Heart left ventricle (tissue), 16 donors: ENCODE measurements at regions not wholly inside any gene's neighbourhood (a gene's known extent, or its start where the extent isn't known, plus 50 kb on each side); places are given as distances from the start of the nearest gene placed in this dataset.

Experiments
- ATAC-seq, 4 donors: fragments of 200-7000 bp; cut with Tn5 transposase; one replicate each; pipeline ENCODE4 v1.9.1; 2020 to 2022; ENCODE audit warnings: moderate library complexity in 4 of 4, mild to moderate bottlenecking in 3 of 4, moderate number of reproducible peaks in 1 of 4
- DNase-seq, 5 donors: peaks; one replicate each; pipeline ENCODE4 v3.0.0-alpha.2; 2020
- H3K27ac ChIP-seq, 12 donors: fragments of 200-600 bp; sonication (generic) in 4 of 12; one replicate each; pipeline versions ENCODE4 v1.5.0 to v1.8.0; 2016 to 2022; ENCODE audit warnings: mild to moderate bottlenecking in 2 of 12
- H3K27me3 ChIP-seq, 9 donors: fragments of 200-600 bp; sonication (generic) in 2 of 9; one replicate each; pipeline versions ENCODE4 v1.5.1 to v1.8.0; 2016 to 2022; ENCODE audit warnings: mild to moderate bottlenecking in 3 of 9
- H3K36me3 ChIP-seq, 9 donors: fragments of 200-600 bp; sonication (generic) in 2 of 9; one replicate each; pipeline versions ENCODE4 v1.5.0 to v1.8.0; 2018 to 2022; ENCODE audit warnings: mild to moderate bottlenecking in 2 of 9
- H3K4me1 ChIP-seq, 12 donors: fragments of 200-600 bp; sonication (generic) in 4 of 12; one replicate each; pipeline versions ENCODE4 v1.5.0 to v1.8.0; 2016 to 2022; ENCODE audit warnings: mild to moderate bottlenecking in 3 of 12
- H3K4me3 ChIP-seq, 12 donors: fragments of 200-600 bp; sonication (generic) in 4 of 12; one replicate each; pipeline versions ENCODE4 v1.5.0 to v1.8.0; 2017 to 2022; ENCODE audit warnings: mild to moderate bottlenecking in 9 of 12, moderate library complexity in 4 of 12
- H3K9me3 ChIP-seq, 12 donors: fragments of 200-600 bp; sonication (generic) in 4 of 12; one replicate each; pipeline versions ENCODE4 v1.5.0 to v1.8.0; 2016 to 2022; ENCODE audit warnings: mild to moderate bottlenecking in 1 of 12
- POLR2A ChIP-seq, 2 donors: fragments of 450-650 bp; IDR thresholded peaks; one replicate each; pipeline ENCODE4 v1.6.1; 2017; ENCODE audit warnings: antibody characterized with exemption in 2 of 2, mild to moderate bottlenecking in 2 of 2, moderate library complexity in 2 of 2
- WGBS, 4 donors: extraction: QIAGEN DNeasy Blood & Tissue Kit in 2 of 4; methylation state at CpG; one replicate each; pipeline versions ENCODE4 v1.1.5 to v1.1.7; 2013 to 2018; 5-methylcytosine and 5-hydroxymethylcytosine counted together
- intact Hi-C, 10 donors: fragments of 100-400 bp; cut with DNase I; formaldehyde crosslinking; loops; one replicate each; pipeline versions ENCODE4 v1.11.1 to v1.14.2; 2022
- TF ChIP-seq, protein P1 (sequence below), 12 donors: fragments of 200-600 bp; sonication (generic) in 4 of 12; IDR thresholded peaks; one replicate each; pipeline versions ENCODE4 v1.5.0 to v1.8.0; 2018 to 2022; ENCODE audit warnings: antibody characterized with exemption in 12 of 12, mild to moderate bottlenecking in 5 of 12
- donor health status: ischemic (EF 13 %, LVEDD 7.1; RV severe dilation, severe dysfunction).
- donor health status: healthy with polysubstance abuse.
- donor health status: DM: no; HTN: yes; CAD: no.
- donor health status: DM: no; HTN: no; CAD: no.
- donor health status: ischemic (EF 25% LVEDD 6.9; RV normal size, moderate dysfunction).
- donor health status: ischemic (EF 25% LVEDD 5.7; RV mildly dilated, moderate dysfunction).
- donor health status: healthy.
- donor health status: DM: yes; HTN: yes; CAD: no.
- donor health status: ischemic (EF 35%, LVEDD 5.7; RV mildly dilated, moderate dysfunction).
- donor health status: nonischemic (EF 11% LVEDD 7.7; RV severe dilation, severe dysfunction).
- donor health status: DM: yes; HTN: yes; CAD: no.
- donor health status: PGD.
- donor health status: ischemic (EF 29% LVEDD 5.4; RV normal size, mild dysfunction).
- donor health status: nonischemic (EF 23%, LVEDD 6.1; RV moderate dilation, normal function).

GRCh38 chr20:57095426-57095825, 171.0 kb downstream of the BMP7 start:
- H3K4me3 ChIP-seq, result no peak overlapping the region
- ATAC-seq, result no peak
- WGBS, 4 donors, result 79 to 88% (median 86%) methylated on average over 3 of the region's 3 CpGs
- H3K27ac ChIP-seq, result no peak overlapping the region
- no peaks in the 10 kb centered on the region for H3K36me3 ChIP-seq
- no peak for TF ChIP-seq POLR2A (IDR thresholded peaks at IDR 0.05)
- TF ChIP-seq, protein P1, sequence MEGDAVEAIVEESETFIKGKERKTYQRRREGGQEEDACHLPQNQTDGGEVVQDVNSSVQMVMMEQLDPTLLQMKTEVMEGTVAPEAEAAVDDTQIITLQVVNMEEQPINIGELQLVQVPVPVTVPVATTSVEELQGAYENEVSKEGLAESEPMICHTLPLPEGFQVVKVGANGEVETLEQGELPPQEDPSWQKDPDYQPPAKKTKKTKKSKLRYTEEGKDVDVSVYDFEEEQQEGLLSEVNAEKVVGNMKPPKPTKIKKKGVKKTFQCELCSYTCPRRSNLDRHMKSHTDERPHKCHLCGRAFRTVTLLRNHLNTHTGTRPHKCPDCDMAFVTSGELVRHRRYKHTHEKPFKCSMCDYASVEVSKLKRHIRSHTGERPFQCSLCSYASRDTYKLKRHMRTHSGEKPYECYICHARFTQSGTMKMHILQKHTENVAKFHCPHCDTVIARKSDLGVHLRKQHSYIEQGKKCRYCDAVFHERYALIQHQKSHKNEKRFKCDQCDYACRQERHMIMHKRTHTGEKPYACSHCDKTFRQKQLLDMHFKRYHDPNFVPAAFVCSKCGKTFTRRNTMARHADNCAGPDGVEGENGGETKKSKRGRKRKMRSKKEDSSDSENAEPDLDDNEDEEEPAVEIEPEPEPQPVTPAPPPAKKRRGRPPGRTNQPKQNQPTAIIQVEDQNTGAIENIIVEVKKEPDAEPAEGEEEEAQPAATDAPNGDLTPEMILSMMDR (IDR thresholded peaks at IDR 0.05), result no peak
- peak in 1 of 5 donors; percentile 3 for DNase-seq
- H3K4me1 ChIP-seq, result peaks cover 0 to 8% (median 0%) of the 10 kb centered on the region in 12 donors
- intact Hi-C loops, result loop anchor here in 1 of 10 donors (10.0 kb wide), 1 partner anchor 169 kb away; the partner anchor contains the start of gene BMP7
- H3K27me3 ChIP-seq, result peaks cover 0 to 15% (median 0%) of the 10 kb centered on the region in 9 donors
- H3K9me3 ChIP-seq, result no peaks in the 10 kb centered on the region

GRCh38 chr20:57097245-57097915, 169.1 kb downstream of the BMP7 start:
- ATAC-seq, result peak in 2 of 4 donors; percentile 61 to 71
- Histone ChIP-seq H3K36me3 (no peaks in the 10 kb centered on the region), H3K27me3 (peaks cover 0 to 8% (median 0%) of the 10 kb centered on the region in 9 donors), H3K9me3 (no peaks in the 10 kb centered on the region), H3K4me3 (no peak overlapping the region), H3K27ac (no peak overlapping the region), H3K4me1 (peaks cover 0 to 2% (median 0%) of the 10 kb centered on the region in 12 donors)
- TF ChIP-seq, protein P1 (IDR thresholded peaks at IDR 0.05), result no peak
- TF ChIP-seq POLR2A (IDR thresholded peaks at IDR 0.05), result no peak
- DNase-seq, result peak in 2 of 5 donors; percentile 23 to 47
- 53 to 63% (median 57%) methylated on average over 9 of the region's 9 CpGs for WGBS, 4 donors
- intact Hi-C loops, result loop anchor here in 1 of 10 donors (10.0 kb wide), 1 partner anchor 167 kb away; the partner anchor contains the start of gene BMP7

- Histone ChIP-seq H3K27me3 (peaks cover 0 to 5% (median 0%) of the 10 kb centered on the region in 9 donors), H3K27ac (no peak overlapping the region), H3K4me1 (no peaks in the 10 kb centered on the region), H3K4me3 (no peak overlapping the region), H3K9me3 (no peaks in the 10 kb centered on the region), H3K36me3 (no peaks in the 10 kb centered on the region)
- 79 to 89% (median 87%) methylated on average over 7 to 9 of the region's 9 CpGs for WGBS, 4 donors
- ATAC-seq, result no peak
- intact Hi-C loops, result no loop called here
- TF ChIP-seq, protein P1 (IDR thresholded peaks at IDR 0.05), result no peak
- no peak for TF ChIP-seq POLR2A (IDR thresholded peaks at IDR 0.05)
- no peak for DNase-seq
Observed at GRCh38 chr20:57102160-57102559, 164.3 kb downstream of the BMP7 start.

GRCh38 chr20:57102566-57102965, 163.9 kb downstream of the BMP7 start:
- H3K27ac ChIP-seq, result peak overlapping the region in 1 of 12 donors; percentile 17
- no peak overlapping the region for H3K4me3 ChIP-seq
- peaks cover 0 to under 1% (median 0%) of the 10 kb centered on the region in 9 donors for H3K27me3 ChIP-seq
- intact Hi-C loops, result no loop called here
- no peak for DNase-seq
- TF ChIP-seq, protein P1 (IDR thresholded peaks at IDR 0.05), result no peak
- no peak for TF ChIP-seq POLR2A (IDR thresholded peaks at IDR 0.05)
- no peak for ATAC-seq
- H3K9me3 ChIP-seq, result no peaks in the 10 kb centered on the region
- H3K36me3 ChIP-seq, result no peaks in the 10 kb centered on the region
- 86 to 91% (median 88%) methylated on average over 10 of the region's 10 CpGs for WGBS, 4 donors
- no peaks in the 10 kb centered on the region for H3K4me1 ChIP-seq
